ENCODE measurements at regions not wholly inside any gene's neighbourhood (a gene's known extent, or its start where the extent isn't known, plus 50 kb on each side); places are given as distances from the start of the nearest gene placed in this dataset.

GRCh38 chr3:101091489-101091888 lies 98.3 kb upstream of the ABI3BP start:
- DNase-seq: no peak
- H3K36me3 ChIP-seq: no peaks in the 10 kb centered on the region
- H3K4me1 ChIP-seq: peaks cover 15% of the 10 kb centered on the region
- no peaks in the 10 kb centered on the region for H3K27me3 ChIP-seq
- TF ChIP-seq CTCF (IDR thresholded peaks at IDR 0.05; ENCODE audit: low read depth, low read length): no peak
- H3K4me3 ChIP-seq (ENCODE audit: low read depth, low read length): no peak overlapping the region
- H3K9me3 ChIP-seq: no peaks in the 10 kb centered on the region

- DNase-seq: no peak
- H3K4me1 ChIP-seq: peaks cover 4% of the 10 kb centered on the region
- H3K27me3 ChIP-seq: no peaks in the 10 kb centered on the region
- no peak overlapping the region for H3K4me3 ChIP-seq (ENCODE audit: low read depth, low read length)
- H3K9me3 ChIP-seq: no peaks in the 10 kb centered on the region
- no peaks in the 10 kb centered on the region for H3K36me3 ChIP-seq
- TF ChIP-seq CTCF (IDR thresholded peaks at IDR 0.05; ENCODE audit: low read depth, low read length): no peak
Measured at GRCh38 chr3:101085752-101086151, 92.5 kb upstream of the ABI3BP start.

GRCh38 chr3:101084404-101084803 lies 91.2 kb upstream of the ABI3BP start:
- H3K4me1 ChIP-seq: peaks cover 2% of the 10 kb centered on the region
- no peaks in the 10 kb centered on the region for H3K9me3 ChIP-seq
- TF ChIP-seq CTCF (IDR thresholded peaks at IDR 0.05; ENCODE audit: low read depth, low read length): no peak
- H3K27me3 ChIP-seq: no peaks in the 10 kb centered on the region
- H3K4me3 ChIP-seq (ENCODE audit: low read depth, low read length): no peak overlapping the region
- H3K36me3 ChIP-seq: no peaks in the 10 kb centered on the region
- no peak for DNase-seq

GRCh38 chr3:101081999-101082398 lies 88.8 kb upstream of the ABI3BP start:
- no peak for TF ChIP-seq CTCF (IDR thresholded peaks at IDR 0.05; ENCODE audit: low read depth, low read length)
- no peak for DNase-seq

GRCh38 chr3:101081446-101081845 lies 88.2 kb upstream of the ABI3BP start:
- DNase-seq: no peak
- no peaks in the 10 kb centered on the region for H3K9me3 ChIP-seq
- TF ChIP-seq CTCF (IDR thresholded peaks at IDR 0.05; ENCODE audit: low read depth, low read length): no peak
- H3K27me3 ChIP-seq: no peaks in the 10 kb centered on the region
- H3K36me3 ChIP-seq: no peaks in the 10 kb centered on the region
- H3K4me3 ChIP-seq (ENCODE audit: low read depth, low read length): no peak overlapping the region
- H3K4me1 ChIP-seq: no peaks in the 10 kb centered on the region

More at GRCh38 chr3:101081999-101082398, 88.8 kb upstream of the ABI3BP start:
- no peaks in the 10 kb centered on the region for H3K27me3 ChIP-seq
- no peaks in the 10 kb centered on the region for H3K9me3 ChIP-seq
- no peaks in the 10 kb centered on the region for H3K4me1 ChIP-seq
- no peaks in the 10 kb centered on the region for H3K36me3 ChIP-seq
- no peak overlapping the region for H3K4me3 ChIP-seq (ENCODE audit: low read depth, low read length)

GRCh38 chr3:101077361-101078011 lies 84.3 kb upstream of the ABI3BP start:
- no peak for TF ChIP-seq CTCF (IDR thresholded peaks at IDR 0.05; ENCODE audit: low read depth, low read length)
- H3K9me3 ChIP-seq: no peaks in the 10 kb centered on the region
- no peaks in the 10 kb centered on the region for H3K4me1 ChIP-seq
- H3K36me3 ChIP-seq: no peaks in the 10 kb centered on the region
- no peak for DNase-seq
- no peaks in the 10 kb centered on the region for H3K27me3 ChIP-seq
- no peak overlapping the region for H3K4me3 ChIP-seq (ENCODE audit: low read depth, low read length)
